SKM-1 (cell line): ENCODE measurements at regions not wholly inside any gene's neighbourhood (a gene's known extent, or its start where the extent isn't known, plus 50 kb on each side); places are given as distances from the start of the nearest gene placed in this dataset.
A peak's percentile ranks its signal among the peaks of the same experiment; 100 is the strongest.

Experiments
- DNase-seq: peaks from one replicate; lab custom pipeline; 2025; ENCODE audit not compliant: unreplicated experiment; lab: John Stamatoyannopoulos, UW

- no peak for DNase-seq
Observed at GRCh38 chr4:12595489-12595888, 888.7 kb downstream of the RAB28 start.

GRCh38 chr4:12588582-12588981 is 895.6 kb downstream of the RAB28 start:
- DNase-seq, result no peak

DNA sequence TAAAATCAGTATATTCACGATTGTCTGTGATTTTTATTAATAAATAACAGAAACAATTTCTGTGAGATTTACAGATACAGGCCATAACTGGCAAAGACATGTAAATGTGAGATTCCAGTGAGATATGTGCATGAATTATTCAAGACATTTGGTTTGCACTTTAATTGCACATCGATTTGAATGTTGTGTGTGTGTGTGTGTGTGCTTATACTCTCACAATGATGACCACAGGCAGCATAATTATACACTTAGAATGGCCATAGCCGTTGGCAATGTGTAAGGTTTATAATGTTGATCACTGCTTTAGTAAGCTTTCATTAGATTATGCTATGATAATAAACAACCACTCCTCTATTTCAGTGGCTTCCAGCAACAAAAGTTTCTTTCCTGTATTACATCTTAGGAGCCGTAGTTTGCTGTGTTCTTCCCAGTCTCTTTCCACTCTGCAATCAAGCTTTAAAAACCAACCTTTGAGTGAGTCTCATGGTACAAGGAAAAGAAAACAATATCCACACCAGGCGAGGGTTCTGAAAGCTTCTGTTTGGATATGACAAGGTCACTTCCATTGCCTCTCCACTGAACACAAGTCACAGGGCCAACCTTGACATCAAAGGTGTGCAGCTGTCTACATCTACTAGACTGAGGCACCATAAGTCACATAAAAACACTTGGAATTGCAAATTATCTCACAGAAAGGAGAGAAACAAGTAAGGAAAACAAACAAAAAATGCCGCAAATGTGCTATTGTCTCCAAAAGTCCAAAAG is 897.7 kb downstream of the RAB28 start:
- no peak for DNase-seq

GRCh38 chr4:12584116-12584875 is 899.8 kb downstream of the RAB28 start:
- DNase-seq, result no peak

- no peak for DNase-seq
Observed at GRCh38 chr4:12583275-12583674, 900.9 kb downstream of the RAB28 start.

DNA sequence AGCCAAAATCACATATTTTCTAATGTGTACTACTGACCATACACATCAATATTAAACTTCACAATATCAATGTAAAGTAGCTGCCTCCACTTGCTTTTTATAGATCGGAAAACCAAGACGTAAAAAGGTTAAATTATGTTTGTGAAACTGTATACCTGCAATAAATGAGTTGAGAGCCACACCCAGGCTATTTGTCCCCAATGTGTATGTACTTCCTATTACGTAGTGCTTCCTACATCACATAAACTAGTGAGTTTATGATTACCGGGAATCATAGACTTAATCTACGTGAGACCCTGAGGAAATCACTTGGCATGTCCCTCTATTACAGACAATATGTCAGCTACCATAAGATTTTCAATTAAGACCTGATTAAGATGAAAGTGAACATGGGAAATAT is 903.4 kb downstream of the RAB28 start:
- DNase-seq, result no peak

- no peak for DNase-seq
Observed at GRCh38 chr4:12579172-12579571, 905.0 kb downstream of the RAB28 start.

DNA sequence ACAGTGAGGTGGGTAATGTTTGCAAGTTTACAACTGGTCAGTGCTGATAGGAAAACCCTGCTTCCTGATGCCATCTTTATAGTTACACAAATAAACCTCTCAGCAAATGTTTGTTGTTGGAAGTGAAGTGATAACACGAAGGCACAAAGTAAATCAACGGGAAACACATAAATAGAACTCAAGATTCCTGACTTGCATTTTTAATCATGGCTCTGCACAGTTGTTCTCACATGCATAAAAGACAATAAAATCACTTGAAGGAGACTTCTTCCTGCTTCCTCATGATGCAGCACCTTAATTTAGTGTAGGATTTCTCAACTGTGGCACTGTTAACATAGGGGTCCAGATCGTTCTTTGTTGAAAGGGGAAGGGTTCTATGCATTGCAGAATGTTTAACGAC is 907.7 kb downstream of the RAB28 start:
- DNase-seq, result no peak

- no peak for DNase-seq
Observed at GRCh38 chr4:12573716-12574115, 910.4 kb downstream of the RAB28 start.

DNA sequence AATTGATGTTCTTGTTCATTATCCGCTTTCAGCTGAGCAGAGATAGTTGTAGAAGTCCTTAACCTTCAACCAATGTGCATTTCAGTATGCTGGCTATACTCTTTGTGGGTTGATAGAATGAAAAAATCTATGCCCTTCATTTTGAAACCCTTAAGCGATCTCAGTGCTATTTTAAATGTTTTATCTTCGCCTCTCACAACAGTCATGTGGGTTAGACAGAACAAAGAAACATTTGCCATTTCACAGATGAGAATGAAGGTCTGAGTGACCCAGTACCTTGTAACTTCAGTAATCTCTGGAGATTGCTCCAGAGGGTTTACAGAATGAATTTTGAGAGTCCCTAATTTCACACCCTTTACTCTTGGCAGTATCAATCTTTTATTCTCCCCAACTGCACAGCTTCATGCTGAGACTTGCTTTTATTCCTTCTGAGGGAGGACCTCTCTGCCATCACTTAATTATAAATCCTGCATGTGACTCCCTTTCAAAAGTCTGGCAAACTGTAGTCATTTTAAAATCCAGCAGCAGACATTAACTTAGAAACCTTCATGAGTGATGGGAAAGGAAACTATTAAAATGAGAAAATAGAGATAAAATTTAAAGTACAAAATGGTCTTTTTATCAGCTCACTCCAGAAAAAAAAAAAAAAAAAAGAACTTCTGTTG is 921.5 kb downstream of the RAB28 start:
- no peak for DNase-seq

DNA sequence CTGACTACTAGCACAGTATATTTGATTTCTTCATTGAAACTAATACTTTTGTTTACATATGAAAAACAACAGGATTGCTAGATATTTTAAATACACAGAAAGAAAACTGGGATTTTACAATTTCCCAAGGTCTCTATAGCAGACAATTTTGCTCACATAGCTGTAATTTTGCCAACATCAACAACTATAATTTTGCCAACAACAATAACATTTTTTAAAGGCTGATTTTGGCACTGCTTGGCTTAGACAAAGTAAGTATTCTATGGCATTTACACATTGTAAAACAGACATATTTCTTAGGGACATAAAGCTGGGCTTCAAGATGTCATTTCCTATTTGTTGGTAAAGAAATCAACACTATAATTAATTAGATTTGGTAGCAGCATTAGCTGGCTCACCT is 922.1 kb downstream of the RAB28 start:
- no peak for DNase-seq

DNA sequence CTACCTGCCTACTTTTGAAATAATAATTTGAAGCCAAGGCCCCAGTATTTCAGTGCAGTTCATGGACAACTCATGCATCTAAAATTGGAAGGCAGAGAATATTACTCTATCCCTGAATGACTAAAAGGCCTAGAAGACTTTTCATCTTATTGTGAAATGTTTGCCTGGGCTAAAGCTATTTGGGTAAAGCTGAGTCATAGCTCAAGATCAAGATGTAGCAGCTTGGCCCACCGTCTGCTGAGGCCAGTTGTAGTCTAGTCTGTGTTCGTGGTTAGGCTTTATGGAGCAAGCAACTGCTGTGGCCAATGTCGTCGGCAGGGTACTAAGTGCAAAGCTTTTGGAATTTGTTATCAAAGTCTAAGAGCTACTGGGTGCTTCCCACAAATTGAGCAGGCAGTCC is 929.1 kb downstream of the RAB28 start:
- DNase-seq, result peak; percentile 7

- no peak for DNase-seq
Observed at GRCh38 chr4:12548678-12549077, 935.5 kb downstream of the RAB28 start.

GRCh38 chr4:12545812-12546211 is 938.3 kb downstream of the RAB28 start:
- no peak for DNase-seq

GRCh38 chr4:12538162-12538561 is 946.0 kb downstream of the RAB28 start:
- DNase-seq, result no peak

DNA sequence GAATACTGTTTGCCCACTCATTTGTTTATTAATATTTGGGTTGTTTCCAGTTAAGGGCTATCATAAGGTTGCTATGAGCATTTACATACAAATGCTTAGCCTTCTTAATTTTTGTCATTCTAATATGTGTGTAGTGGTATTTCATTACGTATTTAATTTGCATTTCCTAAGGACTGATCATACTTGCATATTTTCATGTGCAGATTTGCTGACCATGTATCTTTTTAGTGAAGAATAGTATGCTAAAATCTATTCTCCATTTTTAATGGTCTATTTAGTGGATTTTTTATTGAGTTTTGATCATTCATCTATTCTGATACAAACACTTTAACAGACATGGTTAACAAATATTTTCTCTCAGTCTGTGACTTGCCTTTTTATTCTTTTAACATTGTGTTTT is 949.5 kb downstream of the RAB28 start:
- DNase-seq, result no peak

DNA sequence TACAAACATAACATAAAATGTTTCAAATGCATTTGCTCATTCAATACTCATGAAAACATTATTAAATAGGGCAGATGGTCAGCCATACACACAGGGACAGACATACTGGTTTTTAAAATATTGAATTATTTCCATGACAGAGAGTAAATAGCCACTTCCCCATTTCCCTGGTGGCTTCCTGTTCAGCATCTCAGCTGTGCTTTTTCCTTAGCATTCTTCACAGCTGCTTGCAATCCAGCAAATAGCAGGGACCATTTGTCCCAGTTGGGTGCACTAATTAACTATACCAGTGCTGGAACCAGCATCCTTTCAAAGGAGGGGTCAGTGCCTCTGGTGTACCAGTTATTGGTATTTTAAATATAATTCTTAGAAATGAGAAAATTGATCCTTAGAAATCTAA is 964.7 kb downstream of the RAB28 start:
- DNase-seq, result no peak

GRCh38 chr4:12507868-12508481 is 976.2 kb downstream of the RAB28 start:
- no peak for DNase-seq

- no peak for DNase-seq
Observed at GRCh38 chr4:12500409-12500808, 983.7 kb downstream of the RAB28 start.

DNA sequence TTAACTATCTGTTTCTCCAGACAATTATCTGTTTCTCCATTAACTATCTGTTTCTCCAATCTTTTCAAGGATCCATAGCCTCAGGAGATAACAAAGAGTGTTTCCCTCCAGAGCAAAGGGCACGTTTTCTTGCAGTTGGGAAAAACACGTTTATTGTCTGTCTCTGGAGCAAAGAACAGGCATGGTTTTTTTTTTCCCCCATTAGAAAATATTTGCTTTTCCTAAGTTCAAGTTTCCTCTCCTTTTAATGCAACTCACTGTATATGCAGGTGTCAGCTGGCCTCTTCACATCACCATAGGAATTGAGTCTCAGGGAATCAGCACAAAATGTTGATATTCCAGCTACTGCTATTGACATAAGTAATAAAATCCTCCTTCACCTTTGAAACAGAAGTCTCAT is 984.4 kb downstream of the RAB28 start:
- DNase-seq, result no peak

- no peak for DNase-seq
Observed at GRCh38 chr4:12495211-12495610, 988.9 kb downstream of the RAB28 start.
